HG03442 (cell line): ENCODE measurements at regions not wholly inside any gene's neighbourhood (a gene's known extent, or its start where the extent isn't known, plus 50 kb on each side); places are given as distances from the start of the nearest gene placed in this dataset.

Experiments
- ATAC-seq: cut with Tn5 transposase; IDR thresholded peaks from one replicate; pipeline ENCODE4 v1.9.1; 2021; ENCODE audit warnings: mild to moderate bottlenecking, moderate library complexity; ENCODE audit not compliant: unreplicated experiment

- no peak for ATAC-seq
Observed at GRCh38 chr11:11177156-11177808, 175.8 kb downstream of the CSNK2A3 start.

DNA sequence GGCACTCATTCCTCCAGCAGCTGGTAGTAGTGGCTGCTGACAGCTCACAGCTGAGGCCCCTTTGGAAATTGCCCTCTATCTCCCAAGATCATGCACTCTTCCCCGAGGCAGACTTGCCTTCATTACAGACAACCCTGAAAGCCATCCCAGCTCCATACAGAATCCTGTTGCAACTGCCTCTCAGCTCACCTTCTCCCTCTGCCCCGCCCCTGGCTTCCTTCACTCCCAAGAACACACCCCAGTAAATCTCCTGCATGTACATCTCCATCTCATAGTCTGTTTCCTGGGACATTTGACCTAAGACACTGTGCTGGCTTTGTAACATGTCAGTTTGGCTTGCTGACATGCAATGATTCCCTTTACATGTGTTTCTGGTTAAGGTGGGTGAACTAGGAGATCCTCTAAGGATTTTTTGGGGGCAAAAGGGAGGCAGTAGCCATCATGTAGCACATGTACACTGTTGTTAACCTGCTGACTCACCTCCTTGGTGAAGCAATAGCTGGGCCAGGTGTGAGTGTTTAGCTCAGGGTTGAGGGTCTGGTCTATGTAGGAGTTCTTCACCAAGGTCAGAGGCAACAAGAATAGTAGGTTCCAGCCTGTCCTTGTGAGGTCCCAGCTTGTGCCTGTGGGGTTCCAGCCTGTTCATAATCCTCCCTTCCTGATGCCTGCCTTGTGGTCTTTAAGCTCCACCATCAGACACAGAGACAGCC lies 179.6 kb downstream of the CSNK2A3 start:
- ATAC-seq: no peak

DNA sequence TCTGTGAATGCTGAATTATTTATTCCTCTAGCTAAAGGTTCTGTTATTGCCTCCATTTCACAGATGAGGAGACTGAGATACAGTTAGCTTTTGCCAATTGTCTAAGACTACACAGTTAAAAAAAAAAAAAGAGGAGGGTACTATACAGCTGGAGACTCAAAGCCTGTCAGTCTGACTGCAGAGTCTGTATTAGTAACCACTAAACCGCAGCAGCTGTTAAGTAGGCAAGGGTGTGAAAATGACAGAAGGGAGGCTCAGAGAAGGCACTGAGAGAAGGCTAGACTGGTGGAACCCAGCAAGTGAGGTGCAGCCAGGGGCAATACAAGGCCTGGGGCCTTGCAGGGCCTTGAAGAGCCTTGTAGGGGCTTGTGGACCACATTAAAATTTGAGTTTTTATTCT lies 181.2 kb downstream of the CSNK2A3 start:
- peak; percentile 96 for ATAC-seq

DNA sequence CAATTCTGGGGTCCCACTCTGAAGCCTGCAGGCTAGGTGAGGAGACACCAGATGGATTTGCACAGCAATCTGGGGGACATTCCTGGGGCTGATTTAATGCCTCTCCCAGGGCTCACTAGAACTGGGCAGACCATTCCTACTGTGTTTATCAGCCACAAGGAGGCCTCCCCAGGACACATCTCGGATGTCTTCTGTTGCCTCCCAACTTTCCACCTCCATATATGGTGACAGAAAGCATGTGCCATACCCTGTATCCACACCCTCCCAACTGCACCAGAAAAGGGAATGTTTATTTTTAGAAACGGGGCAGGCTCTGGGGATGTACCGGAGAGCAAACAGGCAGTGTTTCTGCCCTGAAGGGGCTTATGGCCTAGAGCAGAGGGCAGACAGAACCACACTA lies 181.8 kb downstream of the CSNK2A3 start:
- no peak for ATAC-seq

DNA sequence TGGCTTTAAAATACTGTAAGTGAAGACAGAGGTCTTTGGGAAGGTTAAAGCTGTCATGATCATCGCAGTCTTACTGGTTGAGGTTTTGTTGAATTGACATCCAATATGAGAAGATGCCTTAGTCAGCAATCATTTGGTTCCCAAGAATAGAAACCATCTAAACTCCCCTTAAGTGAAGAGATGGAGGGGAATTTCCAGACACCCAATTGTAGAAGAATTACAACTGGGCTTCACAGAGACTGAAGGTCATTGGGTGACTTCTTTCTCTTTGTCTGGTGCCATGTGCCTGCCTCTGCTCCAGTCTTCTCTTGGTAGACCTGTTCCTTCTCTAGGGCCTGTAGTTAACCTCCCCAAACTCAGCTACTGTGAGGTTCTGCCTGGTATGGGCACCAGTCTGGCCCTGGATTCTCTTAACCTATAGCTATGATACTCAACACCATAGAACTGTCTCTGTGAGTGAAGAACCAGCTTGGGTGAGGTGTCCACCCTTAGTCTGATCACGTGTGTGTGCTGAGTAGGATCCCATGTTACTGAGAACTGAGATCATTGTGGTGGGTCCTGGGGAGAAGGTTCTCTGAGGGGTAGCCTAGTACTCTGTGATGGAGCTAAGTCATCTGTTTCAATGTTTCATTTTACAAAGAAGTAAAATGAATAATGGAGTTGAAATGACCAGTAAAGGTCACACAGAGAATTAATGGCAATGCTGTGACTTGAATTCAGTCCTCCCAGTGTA lies 182.5 kb downstream of the CSNK2A3 start:
- ATAC-seq: no peak

DNA sequence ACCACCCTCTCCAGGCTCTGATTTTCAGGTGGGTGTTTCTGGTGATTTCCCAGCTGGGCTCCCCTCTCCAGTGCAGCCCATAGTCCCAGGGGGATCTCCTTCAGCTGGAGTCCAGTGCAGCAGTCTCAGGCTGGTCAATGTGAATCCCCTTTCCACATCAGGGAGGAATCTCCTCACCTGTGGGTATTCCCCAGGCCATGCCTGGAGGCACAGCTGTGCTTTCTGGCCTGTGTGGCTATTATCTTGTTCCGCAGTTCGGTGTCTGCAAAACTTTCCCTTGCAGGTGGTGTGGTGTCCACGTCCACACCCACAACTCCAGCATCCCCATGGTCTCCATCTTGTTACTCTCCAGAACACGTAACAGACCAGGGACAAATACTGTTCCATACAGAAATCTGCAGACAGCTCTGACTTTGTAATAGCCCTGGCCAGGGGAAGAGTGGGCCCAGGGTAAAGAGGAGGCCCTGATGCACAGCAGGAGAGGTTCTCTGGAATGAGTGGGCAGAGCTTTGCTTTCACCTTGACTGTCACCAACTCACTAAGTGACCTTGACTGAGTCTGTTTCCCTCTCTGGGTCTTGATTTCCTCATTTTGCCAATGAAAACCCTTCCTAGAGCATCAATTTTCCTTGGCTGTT lies 183.2 kb downstream of the CSNK2A3 start:
- ATAC-seq: no peak

- ATAC-seq: no peak
Observed at GRCh38 chr11:11167806-11168205, 185.2 kb downstream of the CSNK2A3 start.

GRCh38 chr11:11164334-11164690 lies 188.7 kb downstream of the CSNK2A3 start:
- no peak for ATAC-seq

DNA sequence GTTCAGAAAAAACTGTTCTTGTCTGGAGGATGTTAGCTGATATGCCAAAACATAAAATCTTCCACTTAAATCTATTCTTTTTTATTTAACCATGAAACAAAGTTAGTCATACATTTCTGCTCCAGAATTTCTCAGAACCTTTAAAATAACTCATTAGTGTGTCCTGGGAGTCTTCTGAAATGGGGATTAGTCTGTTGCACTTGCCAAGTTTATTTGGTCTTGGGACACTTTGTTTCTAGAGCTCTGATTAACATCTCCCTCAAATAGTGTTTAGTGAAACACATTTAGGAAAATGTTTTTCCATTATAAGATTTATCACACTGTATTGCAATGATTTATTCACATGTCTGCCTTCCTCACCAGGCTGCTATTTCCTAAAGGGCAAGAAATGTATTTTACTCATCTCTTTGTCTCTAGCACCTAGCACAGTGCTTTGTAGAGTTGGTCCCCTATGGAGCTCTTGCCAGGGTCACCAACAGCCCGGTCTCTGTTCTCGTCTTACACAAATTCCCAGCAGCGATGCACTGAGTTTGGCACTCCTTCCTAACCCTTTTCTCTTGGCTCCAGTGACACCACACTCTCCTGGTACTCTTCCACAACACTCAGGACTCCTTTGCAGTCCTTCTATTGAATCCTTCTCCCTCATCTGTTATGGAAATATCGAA lies 189.2 kb downstream of the CSNK2A3 start:
- no peak for ATAC-seq

- ATAC-seq: no peak
Observed at GRCh38 chr11:11163236-11163635, 189.8 kb downstream of the CSNK2A3 start.

- ATAC-seq: no peak
Observed at GRCh38 chr11:11157185-11157584, 195.9 kb downstream of the CSNK2A3 start.

DNA sequence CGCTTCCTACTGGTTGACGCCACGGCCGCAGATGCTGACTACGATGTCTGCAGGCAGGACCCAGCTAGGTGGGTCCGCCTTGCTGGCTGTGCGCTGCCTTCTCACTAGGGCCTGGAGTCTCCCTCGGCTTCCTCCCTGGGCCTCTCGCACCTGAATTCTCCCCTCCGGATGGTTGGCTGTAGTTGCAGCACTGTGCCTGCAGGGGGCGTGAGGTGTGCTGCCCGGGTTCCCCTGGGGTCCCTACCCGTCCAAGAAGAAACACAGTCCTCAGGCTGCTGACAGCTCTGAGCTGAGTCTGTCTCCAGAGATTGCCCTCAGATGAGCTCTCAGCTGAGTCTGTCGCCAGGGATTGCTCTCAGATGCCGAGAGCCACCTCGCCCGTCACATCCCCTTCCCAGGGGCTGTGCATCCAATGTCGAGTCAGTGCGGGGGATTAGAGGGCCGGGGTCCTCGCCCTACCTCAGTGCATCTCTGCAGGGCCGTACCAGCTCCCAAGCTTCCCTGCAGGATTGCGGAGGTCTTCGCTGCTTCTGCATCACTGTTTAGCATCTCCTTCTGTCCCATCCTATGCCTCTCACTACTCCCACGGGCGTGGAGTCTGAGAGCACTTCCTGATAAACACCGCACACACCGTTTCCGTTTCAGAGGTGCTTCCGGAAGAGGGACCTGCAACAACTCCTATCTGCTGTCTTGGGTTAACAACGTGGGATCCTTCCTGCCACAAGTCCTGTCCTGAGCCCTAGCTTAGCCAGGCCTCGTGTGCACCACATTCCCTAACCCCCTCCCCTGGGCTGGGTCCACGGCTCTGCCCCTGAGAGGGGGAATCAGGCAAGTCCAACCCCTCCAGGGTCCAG lies 196.9 kb downstream of the CSNK2A3 start:
- no peak for ATAC-seq

- ATAC-seq: no peak
Observed at GRCh38 chr11:11152877-11153276, 200.2 kb downstream of the CSNK2A3 start.

GRCh38 chr11:11149671-11150459 lies 203.2 kb downstream of the CSNK2A3 start:
- ATAC-seq: no peak

GRCh38 chr11:11148596-11148995 lies 204.5 kb downstream of the CSNK2A3 start:
- ATAC-seq: no peak

DNA sequence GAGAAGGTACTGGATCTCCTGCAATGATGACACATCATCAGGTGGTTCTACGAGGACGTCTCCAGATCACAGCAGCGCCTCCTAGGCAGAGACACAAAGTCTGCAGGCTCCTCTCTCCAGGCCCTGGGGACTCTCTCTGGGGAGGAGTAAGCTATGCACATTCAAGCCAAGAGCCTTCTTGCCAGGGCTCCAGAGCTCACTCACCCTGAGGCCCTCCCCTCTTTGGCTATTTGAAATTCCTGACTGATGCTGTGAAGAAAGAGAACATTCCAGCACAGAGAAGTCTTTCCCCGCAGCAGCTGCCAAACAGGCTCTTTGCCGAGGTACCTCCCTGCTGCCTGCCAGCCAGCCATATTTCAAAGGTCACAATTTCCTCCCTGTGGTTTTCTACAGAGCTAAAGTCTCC lies 204.9 kb downstream of the CSNK2A3 start:
- ATAC-seq: no peak

DNA sequence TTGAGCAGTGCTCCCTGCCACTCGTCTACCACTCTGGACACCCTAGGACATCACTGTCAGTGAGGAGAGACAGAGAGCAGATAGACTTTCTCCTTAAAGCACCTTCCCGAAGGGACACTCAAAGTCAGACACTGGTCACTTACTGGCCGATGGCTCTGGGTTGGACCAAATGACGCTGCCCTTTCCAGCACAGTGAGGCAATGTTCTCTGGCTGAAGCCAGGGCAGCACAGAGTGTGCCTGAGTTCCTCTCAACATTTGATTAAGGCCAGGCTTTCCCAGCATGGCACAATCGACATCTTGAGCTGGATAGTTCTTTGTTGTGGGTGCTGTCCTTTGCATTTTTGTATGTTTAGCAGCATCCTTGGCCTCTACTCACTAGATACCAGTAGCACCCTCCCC lies 206.2 kb downstream of the CSNK2A3 start:
- ATAC-seq: no peak

- ATAC-seq: no peak
Observed at GRCh38 chr11:11143849-11144248, 209.2 kb downstream of the CSNK2A3 start.

DNA sequence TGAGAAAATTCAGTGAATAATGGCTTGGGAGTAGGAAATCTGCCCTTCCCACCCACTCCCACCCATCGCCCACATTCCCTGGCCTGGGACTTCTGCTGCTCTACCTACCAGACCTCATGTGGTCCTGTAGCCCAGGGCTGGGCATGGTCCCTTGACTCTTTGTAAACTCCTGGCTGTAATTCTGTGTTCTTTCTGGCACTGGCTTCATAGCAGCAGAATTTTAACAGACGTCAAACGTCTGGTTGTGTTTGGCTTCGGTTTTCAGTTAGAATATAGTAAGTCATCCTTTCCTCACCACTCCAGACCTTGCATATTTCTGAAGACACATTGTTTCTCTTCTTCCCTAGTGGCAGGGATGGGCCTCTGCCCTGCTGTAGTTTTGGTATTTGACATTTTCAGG lies 210.6 kb downstream of the CSNK2A3 start:
- no peak for ATAC-seq
